ENCODE measurements at regions not wholly inside any gene's neighbourhood (a gene's known extent, or its start where the extent isn't known, plus 50 kb on each side); places are given as distances from the start of the nearest gene placed in this dataset.

DNA sequence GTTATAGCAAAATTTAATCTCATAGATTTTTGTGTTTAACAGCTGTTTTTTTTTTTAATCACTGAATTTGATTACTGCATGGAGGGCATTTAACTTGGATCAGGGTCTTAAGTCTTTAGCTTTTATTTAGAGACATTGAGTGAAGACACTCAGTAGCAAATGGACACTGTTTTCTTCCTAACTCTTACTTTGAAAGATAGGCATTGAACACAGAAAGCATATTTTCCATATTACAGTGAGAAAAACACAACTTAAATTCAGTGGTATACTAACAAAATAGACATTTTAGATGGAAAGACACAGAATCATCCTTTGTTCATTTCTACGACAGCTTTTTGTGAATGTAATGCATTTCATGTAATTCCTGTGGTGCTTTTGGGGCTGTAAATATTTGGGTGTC is 571.8 kb downstream of the PRKD1 start:
- TF ChIP-seq, protein P1, sequence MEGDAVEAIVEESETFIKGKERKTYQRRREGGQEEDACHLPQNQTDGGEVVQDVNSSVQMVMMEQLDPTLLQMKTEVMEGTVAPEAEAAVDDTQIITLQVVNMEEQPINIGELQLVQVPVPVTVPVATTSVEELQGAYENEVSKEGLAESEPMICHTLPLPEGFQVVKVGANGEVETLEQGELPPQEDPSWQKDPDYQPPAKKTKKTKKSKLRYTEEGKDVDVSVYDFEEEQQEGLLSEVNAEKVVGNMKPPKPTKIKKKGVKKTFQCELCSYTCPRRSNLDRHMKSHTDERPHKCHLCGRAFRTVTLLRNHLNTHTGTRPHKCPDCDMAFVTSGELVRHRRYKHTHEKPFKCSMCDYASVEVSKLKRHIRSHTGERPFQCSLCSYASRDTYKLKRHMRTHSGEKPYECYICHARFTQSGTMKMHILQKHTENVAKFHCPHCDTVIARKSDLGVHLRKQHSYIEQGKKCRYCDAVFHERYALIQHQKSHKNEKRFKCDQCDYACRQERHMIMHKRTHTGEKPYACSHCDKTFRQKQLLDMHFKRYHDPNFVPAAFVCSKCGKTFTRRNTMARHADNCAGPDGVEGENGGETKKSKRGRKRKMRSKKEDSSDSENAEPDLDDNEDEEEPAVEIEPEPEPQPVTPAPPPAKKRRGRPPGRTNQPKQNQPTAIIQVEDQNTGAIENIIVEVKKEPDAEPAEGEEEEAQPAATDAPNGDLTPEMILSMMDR (conservative IDR thresholded peaks at IDR 0.05): no peak
- no peak overlapping the region for H3K4me3 Mint-ChIP-seq
- H3K4me1 Mint-ChIP-seq (ENCODE audit: unreplicated experiment): no peaks in the 10 kb centered on the region
- H3K27me3 Mint-ChIP-seq: peaks cover 4% of the 10 kb centered on the region
- no peak for DNase-seq (ENCODE audit: extremely low spot score, unreplicated experiment)
- no peaks in the 10 kb centered on the region for H3K9me3 Mint-ChIP-seq
- H3K36me3 Mint-ChIP-seq: no peaks in the 10 kb centered on the region
- no peak overlapping the region for H3K27ac Mint-ChIP-seq

DNA sequence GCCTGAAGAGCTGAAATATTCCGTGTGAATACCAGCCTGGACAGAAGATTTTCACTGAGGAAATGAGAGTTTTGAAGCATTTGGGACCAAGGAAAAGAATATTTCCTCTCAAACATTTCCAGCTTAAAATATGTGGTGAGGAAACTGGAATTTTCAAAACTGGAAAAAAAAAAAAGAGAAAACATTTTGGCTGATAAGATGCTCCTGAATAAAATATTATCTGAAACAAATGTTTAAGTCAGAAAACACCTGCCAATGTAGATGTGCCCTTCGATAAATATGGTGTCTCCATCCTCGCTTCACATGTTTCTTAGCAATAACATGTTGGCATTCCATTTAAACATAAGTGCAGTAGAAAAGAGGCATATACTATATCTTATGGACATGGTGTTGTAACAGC is 567.0 kb downstream of the PRKD1 start:
- H3K27me3 Mint-ChIP-seq: peaks cover 4% of the 10 kb centered on the region
- H3K36me3 Mint-ChIP-seq: no peaks in the 10 kb centered on the region
- H3K27ac Mint-ChIP-seq: no peak overlapping the region
- DNase-seq (ENCODE audit: extremely low spot score, unreplicated experiment): no peak
- H3K4me3 Mint-ChIP-seq: no peak overlapping the region
- H3K9me3 Mint-ChIP-seq: no peaks in the 10 kb centered on the region
- TF ChIP-seq, protein P1 (conservative IDR thresholded peaks at IDR 0.05): no peak
- H3K4me1 Mint-ChIP-seq (ENCODE audit: unreplicated experiment): no peaks in the 10 kb centered on the region

DNA sequence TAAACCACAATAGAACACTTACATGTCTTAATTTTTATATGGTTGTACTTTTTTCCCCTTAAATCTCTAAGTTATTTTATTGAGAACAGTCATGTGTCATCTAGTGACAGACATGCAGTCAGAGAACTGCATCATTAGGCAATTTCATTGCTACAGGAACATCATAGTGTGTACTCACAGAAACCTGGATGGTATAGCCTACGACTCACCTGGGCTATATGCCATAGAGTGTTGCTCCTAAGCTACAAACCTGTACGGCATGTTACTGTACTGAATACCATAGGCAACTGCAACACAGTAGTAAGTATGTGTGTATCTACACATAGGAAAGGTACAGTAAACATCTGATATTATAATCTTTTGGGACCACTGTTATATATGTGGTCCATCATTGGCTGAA is 557.6 kb downstream of the PRKD1 start:
- DNase-seq (ENCODE audit: extremely low spot score, unreplicated experiment): no peak
- TF ChIP-seq, protein P1 (conservative IDR thresholded peaks at IDR 0.05): no peak
- no peaks in the 10 kb centered on the region for H3K4me1 Mint-ChIP-seq (ENCODE audit: unreplicated experiment)
- H3K9me3 Mint-ChIP-seq: no peaks in the 10 kb centered on the region
- no peaks in the 10 kb centered on the region for H3K36me3 Mint-ChIP-seq
- no peak overlapping the region for H3K27ac Mint-ChIP-seq
- H3K4me3 Mint-ChIP-seq: no peak overlapping the region
- H3K27me3 Mint-ChIP-seq: no peaks in the 10 kb centered on the region

DNA sequence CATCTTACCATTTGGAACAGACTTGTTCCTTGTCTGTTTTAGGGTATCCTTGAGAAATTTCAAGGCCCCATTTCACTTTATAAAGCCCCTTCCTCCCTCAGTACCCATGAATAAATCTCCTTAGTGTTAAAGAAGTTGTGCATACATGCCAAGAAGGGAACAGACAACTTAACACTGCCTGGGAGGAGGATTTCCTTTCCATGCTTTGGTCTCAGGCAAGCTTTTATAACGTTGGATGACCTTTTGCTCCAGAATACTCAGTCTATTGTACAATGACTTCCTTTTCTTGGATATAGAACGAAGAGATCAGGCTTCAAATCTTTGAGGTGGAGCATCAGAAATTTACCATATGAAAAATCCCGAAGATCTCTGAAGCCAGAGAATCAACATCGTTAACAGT is 551.4 kb downstream of the PRKD1 start:
- Mint-ChIP-seq H3K4me1 (ENCODE audit: unreplicated experiment) (no peaks in the 10 kb centered on the region), H3K9me3 (no peaks in the 10 kb centered on the region), H3K36me3 (no peaks in the 10 kb centered on the region), H3K27ac (no peak overlapping the region), H3K27me3 (peaks cover 3% of the 10 kb centered on the region), H3K4me3 (no peak overlapping the region)
- no peak for DNase-seq (ENCODE audit: extremely low spot score, unreplicated experiment)
- TF ChIP-seq, protein P1 (conservative IDR thresholded peaks at IDR 0.05): no peak

DNA sequence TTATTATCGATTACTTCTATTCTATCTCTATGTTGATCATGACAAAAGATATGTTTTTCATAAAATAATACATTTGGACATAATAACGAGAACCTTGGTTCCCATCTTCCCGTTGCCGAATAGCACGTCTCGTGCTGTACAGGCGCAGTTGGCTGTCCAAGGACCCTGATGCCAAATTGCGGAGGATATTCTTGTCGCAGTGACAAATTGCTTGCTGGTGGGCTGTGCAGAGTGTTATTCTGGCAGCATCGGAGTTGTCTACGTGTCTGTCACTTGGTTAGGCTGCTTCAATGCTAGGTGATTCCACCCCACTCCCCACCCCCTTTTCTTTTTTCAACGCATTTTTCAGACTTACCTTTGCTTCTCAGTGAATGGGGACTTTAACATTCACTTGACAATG is 546.8 kb downstream of the PRKD1 start:
- no peaks in the 10 kb centered on the region for H3K36me3 Mint-ChIP-seq
- no peaks in the 10 kb centered on the region for H3K9me3 Mint-ChIP-seq
- H3K4me1 Mint-ChIP-seq (ENCODE audit: unreplicated experiment): no peaks in the 10 kb centered on the region
- peaks cover 7% of the 10 kb centered on the region for H3K27me3 Mint-ChIP-seq
- TF ChIP-seq, protein P1 (conservative IDR thresholded peaks at IDR 0.05): no peak
- H3K27ac Mint-ChIP-seq: no peak overlapping the region
- DNase-seq (ENCODE audit: extremely low spot score, unreplicated experiment): no peak
- H3K4me3 Mint-ChIP-seq: no peak overlapping the region

DNA sequence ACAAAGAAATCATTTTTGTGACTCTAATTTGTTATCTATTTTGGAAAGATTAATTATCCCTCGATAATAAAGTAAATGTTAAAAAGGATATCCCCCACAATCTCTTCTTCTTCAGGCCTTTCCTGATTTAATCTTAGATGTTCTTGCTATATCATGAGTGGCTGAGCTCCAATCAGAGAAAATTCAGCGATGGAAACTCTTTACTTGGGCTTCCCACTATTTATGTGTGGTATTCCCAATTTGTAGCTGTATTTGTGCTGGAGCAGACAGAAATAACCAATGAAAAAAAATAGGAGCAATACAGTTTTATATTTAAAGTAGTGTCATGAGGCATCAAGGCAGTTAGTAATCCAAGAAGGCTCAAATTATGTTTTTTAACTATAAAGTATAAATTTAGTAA is 539.1 kb downstream of the PRKD1 start:
- Mint-ChIP-seq H3K4me3 (no peak overlapping the region), H3K36me3 (no peaks in the 10 kb centered on the region), H3K27me3 (peaks cover 38% of the 10 kb centered on the region), H3K27ac (no peak overlapping the region), H3K9me3 (no peaks in the 10 kb centered on the region), H3K4me1 (ENCODE audit: unreplicated experiment) (peaks cover 7% of the 10 kb centered on the region)
- TF ChIP-seq, protein P1 (conservative IDR thresholded peaks at IDR 0.05): no peak
- DNase-seq (ENCODE audit: extremely low spot score, unreplicated experiment): no peak
